Sigmoid colon (tissue), 4 donors: ENCODE measurements at regions not wholly inside any gene's neighbourhood (a gene's known extent, or its start where the extent isn't known, plus 50 kb on each side); places are given as distances from the start of the nearest gene placed in this dataset.

ENCODE experiments used
- EP300 ChIP-seq, 4 donors: sonication (generic); formaldehyde crosslinking; IDR thresholded peaks; one replicate each; pipeline ENCODE4 v1.6.1; 2017; ENCODE audit warnings: antibody characterized with exemption in 4 of 4
- POLR2A ChIP-seq, 2 donors: fragments of 450-650 bp; IDR thresholded peaks; one replicate each; pipeline ENCODE4 v1.6.1; 2016; ENCODE audit warnings: antibody characterized with exemption in 2 of 2, mild to moderate bottlenecking in 2 of 2, moderate library complexity in 2 of 2
- POLR2AphosphoS5 ChIP-seq, 4 donors: sonication (generic); formaldehyde crosslinking; IDR thresholded peaks; one replicate each; pipeline ENCODE4 v1.6.1; 2017; ENCODE audit warnings: antibody characterized with exemption in 4 of 4
- TF ChIP-seq, protein P1 (sequence below), 4 experiments: fragments of 450-650 bp in 3 of 4; fragments of 200-600 bp in 1 of 4; IDR thresholded peaks; one replicate each; pipeline ENCODE4 v1.5.1; 2016 to 2019; ENCODE audit warnings: antibody characterized with exemption in 4 of 4, mild to moderate bottlenecking in 3 of 4, moderate library complexity in 2 of 4

DNA sequence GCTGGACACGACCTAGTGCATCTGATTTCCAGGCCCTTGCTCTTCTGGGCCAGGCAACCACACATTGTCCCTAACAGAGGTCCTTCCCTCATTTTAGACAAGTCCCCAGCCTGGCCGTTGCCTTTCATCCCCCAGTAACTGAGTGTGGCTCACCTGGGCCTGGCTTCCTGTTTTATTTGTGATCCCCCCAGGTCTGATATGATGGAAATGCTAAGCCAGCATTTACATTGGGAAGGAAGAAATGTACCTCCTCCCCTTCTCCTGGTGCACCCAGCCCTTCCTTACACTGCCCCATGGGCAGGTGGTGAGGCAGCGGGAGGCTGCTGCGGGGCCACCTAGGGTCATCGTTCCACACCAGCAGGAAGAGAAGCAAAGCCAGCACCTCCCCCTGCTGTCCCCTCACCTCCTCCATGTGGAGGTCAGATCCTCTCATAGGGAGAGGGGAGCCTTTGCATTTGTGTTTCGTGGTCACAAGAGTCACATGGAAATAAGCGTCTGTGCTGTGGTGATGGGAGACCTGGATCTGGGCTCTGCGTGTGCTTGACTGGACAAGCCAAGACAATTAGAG lies 108.8 kb downstream of the GLRX3 start:
- TF ChIP-seq, protein P1, sequence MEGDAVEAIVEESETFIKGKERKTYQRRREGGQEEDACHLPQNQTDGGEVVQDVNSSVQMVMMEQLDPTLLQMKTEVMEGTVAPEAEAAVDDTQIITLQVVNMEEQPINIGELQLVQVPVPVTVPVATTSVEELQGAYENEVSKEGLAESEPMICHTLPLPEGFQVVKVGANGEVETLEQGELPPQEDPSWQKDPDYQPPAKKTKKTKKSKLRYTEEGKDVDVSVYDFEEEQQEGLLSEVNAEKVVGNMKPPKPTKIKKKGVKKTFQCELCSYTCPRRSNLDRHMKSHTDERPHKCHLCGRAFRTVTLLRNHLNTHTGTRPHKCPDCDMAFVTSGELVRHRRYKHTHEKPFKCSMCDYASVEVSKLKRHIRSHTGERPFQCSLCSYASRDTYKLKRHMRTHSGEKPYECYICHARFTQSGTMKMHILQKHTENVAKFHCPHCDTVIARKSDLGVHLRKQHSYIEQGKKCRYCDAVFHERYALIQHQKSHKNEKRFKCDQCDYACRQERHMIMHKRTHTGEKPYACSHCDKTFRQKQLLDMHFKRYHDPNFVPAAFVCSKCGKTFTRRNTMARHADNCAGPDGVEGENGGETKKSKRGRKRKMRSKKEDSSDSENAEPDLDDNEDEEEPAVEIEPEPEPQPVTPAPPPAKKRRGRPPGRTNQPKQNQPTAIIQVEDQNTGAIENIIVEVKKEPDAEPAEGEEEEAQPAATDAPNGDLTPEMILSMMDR (IDR thresholded peaks at IDR 0.05): no peak
- TF ChIP-seq POLR2A (IDR thresholded peaks at IDR 0.05) (no peak), POLR2AphosphoS5 (IDR thresholded peaks at IDR 0.05) (no peak), EP300 (IDR thresholded peaks at IDR 0.05) (no peak)
